Fibroblast of villous mesenchyme (primary cell): ENCODE measurements at regions not wholly inside any gene's neighbourhood (a gene's known extent, or its start where the extent isn't known, plus 50 kb on each side); places are given as distances from the start of the nearest gene placed in this dataset.
A peak's percentile ranks its signal among the peaks of the same experiment; 100 is the strongest.
"Not testable (repeated sequence)": the region's sequence is repeated elsewhere in the genome, so short reads cannot be mapped to it uniquely, and the experiment has no call there.

Source experiments
- DNase-seq: peaks from one replicate; pipeline ENCODE4 v3.0.0-alpha.2; 2010; ENCODE audit warnings: low read depth
- H3K4me3 ChIP-seq: 2 replicates; pipeline ENCODE4 v1.5.1; 2011; ENCODE audit warnings: low read depth, mild to moderate bottlenecking, low read length

GRCh38 chr2:87524619-87525188 is 223.2 kb upstream of the PLGLB2 start:
- H3K4me3 ChIP-seq, DNase-seq: not testable (repeated sequence)

GRCh38 chr2:87525497-87525991 is 222.3 kb upstream of the PLGLB2 start:
- H3K4me3 ChIP-seq, DNase-seq: not testable (repeated sequence)

GRCh38 chr2:87526258-87526657 is 221.6 kb upstream of the PLGLB2 start:
- not testable (repeated sequence) for H3K4me3 ChIP-seq, DNase-seq

- not testable (repeated sequence) for DNase-seq, H3K4me3 ChIP-seq
Measured at GRCh38 chr2:87531968-87532715, 215.7 kb upstream of the PLGLB2 start.

GRCh38 chr2:87533390-87534272 is 214.3 kb upstream of the PLGLB2 start:
- not testable (repeated sequence) for H3K4me3 ChIP-seq
- peak; percentile 24 for DNase-seq

- DNase-seq, H3K4me3 ChIP-seq: not testable (repeated sequence)
Measured at GRCh38 chr2:87534273-87534889, 213.5 kb upstream of the PLGLB2 start.

GRCh38 chr2:87536427-87536826 is 211.5 kb upstream of the PLGLB2 start:
- H3K4me3 ChIP-seq, DNase-seq: not testable (repeated sequence)

- not testable (repeated sequence) for DNase-seq, H3K4me3 ChIP-seq
Measured at GRCh38 chr2:87537251-87537671, 210.6 kb upstream of the PLGLB2 start.

- H3K4me3 ChIP-seq, DNase-seq: not testable (repeated sequence)
Measured at GRCh38 chr2:87538268-87538667, 209.6 kb upstream of the PLGLB2 start.

- H3K4me3 ChIP-seq, DNase-seq: not testable (repeated sequence)
Measured at GRCh38 chr2:87539151-87539943, 208.5 kb upstream of the PLGLB2 start.

- not testable (repeated sequence) for H3K4me3 ChIP-seq, DNase-seq
Measured at GRCh38 chr2:87540242-87540641, 207.6 kb upstream of the PLGLB2 start.

GRCh38 chr2:87542599-87543174 is 205.2 kb upstream of the PLGLB2 start:
- not testable (repeated sequence) for H3K4me3 ChIP-seq
- peak; percentile 76 for DNase-seq

GRCh38 chr2:87543797-87544196 is 204.1 kb upstream of the PLGLB2 start:
- not testable (repeated sequence) for DNase-seq, H3K4me3 ChIP-seq

- H3K4me3 ChIP-seq: not testable (repeated sequence)
Measured at GRCh38 chr2:87547106-87547505, 200.8 kb upstream of the PLGLB2 start.

GRCh38 chr2:87547966-87548365 is 199.9 kb upstream of the PLGLB2 start:
- not testable (repeated sequence) for H3K4me3 ChIP-seq, DNase-seq

More at GRCh38 chr2:87547106-87547505, 200.8 kb upstream of the PLGLB2 start:
- not testable (repeated sequence) for DNase-seq

- DNase-seq, H3K4me3 ChIP-seq: not testable (repeated sequence)
Measured at GRCh38 chr2:87548681-87549536, 199.0 kb upstream of the PLGLB2 start.
